Body of pancreas (tissue), 4 donors: ENCODE measurements at regions not wholly inside any gene's neighbourhood (a gene's known extent, or its start where the extent isn't known, plus 50 kb on each side); places are given as distances from the start of the nearest gene placed in this dataset.

Experiments used
- ATAC-seq: fragments of 150-250 bp; one replicate; pipeline ENCODE4 v1.9.1; 2016
- DNase-seq, 4 donors: peaks; one replicate each; pipeline ENCODE4 v3.0.0-alpha.2; 2019
- H3K27ac ChIP-seq, 4 donors: fragments of 200-600 bp; sonication (generic); 1 replicate in 3 of 4; 2 replicates in 1 of 4; pipeline versions ENCODE4 v1.5.1 to v1.6.1; 2016 to 2019; ENCODE audit warnings: mild to moderate bottlenecking in 1 of 4, mixed read lengths in 1 of 4, moderate library complexity in 1 of 4
- H3K27me3 ChIP-seq, 2 donors: fragments of 200-600 bp; sonication (generic); one replicate each; pipeline ENCODE4 v1.6.0; 2016; ENCODE audit warnings: mild to moderate bottlenecking in 1 of 2
- H3K36me3 ChIP-seq, 2 donors: fragments of 200-600 bp; sonication (generic); replicated peaks in 1 of 2; 2 replicates each; pipeline ENCODE4 v1.5.1; 2016; ENCODE audit warnings: low read depth in 2 of 2; ENCODE audit not compliant: insufficient read depth in 1 of 2
- H3K4me1 ChIP-seq: fragments of 200-600 bp; sonication (generic); one replicate; pipeline ENCODE4 v1.6.0; 2016
- H3K4me3 ChIP-seq, 2 donors: fragments of 200-600 bp; sonication (generic); 1 replicate in 1 of 2; 2 replicates in 1 of 2; pipeline ENCODE4 v1.5.1; 2016 to 2019
- H3K9me3 ChIP-seq, 3 donors: fragments of 200-600 bp; sonication (generic); 1 replicate in 2 of 3; 2 replicates in 1 of 3; pipeline ENCODE4 v1.5.1; 2016
- POLR2A ChIP-seq, 3 donors: fragments of 450-650 bp; IDR thresholded peaks; one replicate each; pipeline ENCODE4 v1.6.1; 2016; ENCODE audit warnings: antibody characterized with exemption in 3 of 3, mild to moderate bottlenecking in 2 of 3
- WGBS, 2 donors: methylation state at CpG; one replicate each; pipeline ENCODE4 v1.1.5; 2017; 5-methylcytosine and 5-hydroxymethylcytosine counted together
- intact Hi-C: fragments of 100-400 bp; cut with DNase I; formaldehyde crosslinking; loops from one replicate; pipeline ENCODE4 v1.15.1; 2023
- TF ChIP-seq, protein P1 (sequence below), 7 experiments: fragments of 450-650 bp in 4 of 7; fragments of 200-600 bp in 3 of 7; sonication (generic) in 3 of 7; IDR thresholded peaks; one replicate each; pipeline ENCODE4 v1.5.1; 2016 to 2019; ENCODE audit warnings: antibody characterized with exemption in 7 of 7

DNA sequence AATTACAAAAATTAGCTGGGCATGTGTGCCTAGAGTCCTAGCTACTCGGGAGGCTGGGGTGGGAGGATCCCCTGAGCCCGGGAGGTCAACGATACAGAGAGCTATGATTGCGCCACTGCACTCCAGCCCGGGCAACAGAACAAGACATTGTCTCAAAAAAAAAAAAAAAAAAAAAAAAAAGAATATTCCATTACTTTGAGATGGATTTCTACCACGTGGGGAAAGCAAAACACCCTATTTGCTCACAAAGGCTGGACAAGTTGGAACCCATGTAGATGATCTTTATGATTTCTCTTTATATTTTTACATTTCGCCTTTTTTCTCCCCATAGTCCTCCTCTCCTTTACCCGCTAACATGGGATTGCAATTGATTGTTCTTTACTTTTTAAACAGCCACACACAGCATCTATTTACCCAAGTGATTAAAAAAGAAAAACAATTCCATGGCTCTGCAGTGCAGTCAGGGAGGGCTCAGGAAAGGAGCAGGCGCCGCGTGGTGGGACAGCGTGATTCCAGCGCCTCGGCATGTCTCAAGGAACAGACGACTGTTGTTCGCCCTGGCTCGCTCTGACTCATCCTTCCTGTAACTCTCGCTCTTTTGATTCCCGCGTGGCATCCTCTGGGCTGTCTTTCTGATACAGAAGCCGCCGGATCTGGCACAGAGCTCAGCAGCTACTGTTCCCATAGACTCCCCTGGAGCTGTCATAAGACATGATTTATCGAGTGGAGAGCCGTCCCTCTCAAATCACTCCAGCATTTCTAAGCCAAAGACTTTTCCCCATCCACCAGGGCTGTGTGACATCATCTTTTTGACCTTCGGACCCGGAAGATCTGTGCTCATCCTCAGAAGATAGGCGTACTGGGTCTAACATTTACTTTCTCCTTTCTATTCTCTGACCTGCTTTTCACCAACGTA is 230.4 kb upstream of the AGAP1 start:
- Histone ChIP-seq H3K4me3 (no peak overlapping the region), H3K9me3 (no peaks in the 10 kb centered on the region), H3K4me1 (no peaks in the 10 kb centered on the region), H3K27ac (no peak overlapping the region), H3K36me3 (no peaks in the 10 kb centered on the region), H3K27me3 (no peaks in the 10 kb centered on the region)
- intact Hi-C loops = no loop called here
- TF ChIP-seq, protein P1, sequence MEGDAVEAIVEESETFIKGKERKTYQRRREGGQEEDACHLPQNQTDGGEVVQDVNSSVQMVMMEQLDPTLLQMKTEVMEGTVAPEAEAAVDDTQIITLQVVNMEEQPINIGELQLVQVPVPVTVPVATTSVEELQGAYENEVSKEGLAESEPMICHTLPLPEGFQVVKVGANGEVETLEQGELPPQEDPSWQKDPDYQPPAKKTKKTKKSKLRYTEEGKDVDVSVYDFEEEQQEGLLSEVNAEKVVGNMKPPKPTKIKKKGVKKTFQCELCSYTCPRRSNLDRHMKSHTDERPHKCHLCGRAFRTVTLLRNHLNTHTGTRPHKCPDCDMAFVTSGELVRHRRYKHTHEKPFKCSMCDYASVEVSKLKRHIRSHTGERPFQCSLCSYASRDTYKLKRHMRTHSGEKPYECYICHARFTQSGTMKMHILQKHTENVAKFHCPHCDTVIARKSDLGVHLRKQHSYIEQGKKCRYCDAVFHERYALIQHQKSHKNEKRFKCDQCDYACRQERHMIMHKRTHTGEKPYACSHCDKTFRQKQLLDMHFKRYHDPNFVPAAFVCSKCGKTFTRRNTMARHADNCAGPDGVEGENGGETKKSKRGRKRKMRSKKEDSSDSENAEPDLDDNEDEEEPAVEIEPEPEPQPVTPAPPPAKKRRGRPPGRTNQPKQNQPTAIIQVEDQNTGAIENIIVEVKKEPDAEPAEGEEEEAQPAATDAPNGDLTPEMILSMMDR (IDR thresholded peaks at IDR 0.05) = no peak
- no peak for TF ChIP-seq POLR2A (IDR thresholded peaks at IDR 0.05)
- peak; percentile 75 for ATAC-seq
- 39 to 43% methylated on average over 20 to 28 of the region's 28 CpGs for WGBS, 2 donors
- DNase-seq = peak; percentile 36 to 61 (median 53)

DNA sequence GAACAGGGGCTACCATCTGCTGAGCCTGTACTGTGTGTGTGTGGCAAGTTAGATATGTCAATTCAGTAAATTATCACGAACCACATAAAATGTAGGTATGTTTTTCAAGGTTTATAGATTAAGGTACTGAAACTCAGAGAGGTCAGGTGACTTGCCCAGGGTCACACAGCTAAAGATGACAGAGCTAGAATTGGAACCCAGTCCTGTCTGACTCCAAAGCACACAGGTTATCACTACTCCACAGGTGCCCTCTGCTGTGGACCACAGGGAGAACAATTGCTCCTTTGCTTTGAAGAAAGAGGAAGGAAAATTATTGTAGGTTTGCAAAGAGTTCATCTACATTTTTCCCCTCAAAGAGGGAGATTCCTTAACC is 229.7 kb upstream of the AGAP1 start:
- no peaks in the 10 kb centered on the region for H3K27me3 ChIP-seq
- H3K4me3 ChIP-seq = no peak overlapping the region
- intact Hi-C loops = no loop called here
- H3K9me3 ChIP-seq = no peaks in the 10 kb centered on the region
- H3K4me1 ChIP-seq = no peaks in the 10 kb centered on the region
- WGBS, 2 donors = 13 to 45% methylated on average over 1 of the region's 1 CpG
- no peaks in the 10 kb centered on the region for H3K36me3 ChIP-seq
- H3K27ac ChIP-seq = no peak overlapping the region
- TF ChIP-seq, protein P1 (IDR thresholded peaks at IDR 0.05) = no peak
- no peak for TF ChIP-seq POLR2A (IDR thresholded peaks at IDR 0.05)
- ATAC-seq = peak; percentile 30
- DNase-seq = no peak

DNA sequence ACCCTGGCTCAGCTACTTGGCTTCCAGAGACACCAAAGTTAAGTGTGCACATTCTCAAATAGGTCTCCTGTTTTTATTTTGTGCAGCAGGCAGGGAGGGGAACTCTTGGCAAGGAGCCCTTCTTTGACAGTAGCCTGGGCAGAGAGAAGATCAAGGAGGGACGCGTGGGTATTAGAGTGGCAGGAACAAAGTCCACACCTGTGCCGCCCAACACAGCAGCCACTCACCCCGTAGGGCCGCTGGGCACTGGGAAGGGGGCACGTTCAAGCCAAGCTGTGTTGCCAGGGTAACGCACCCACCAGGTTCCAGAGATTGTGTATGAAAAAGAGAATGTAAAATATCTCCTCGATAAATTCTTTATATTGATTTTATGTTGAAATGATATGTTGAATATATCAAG is 229.3 kb upstream of the AGAP1 start:
- ATAC-seq (no peak), DNase-seq (peak in 1 of 4 donors; percentile 8)
- no peak for TF ChIP-seq POLR2A (IDR thresholded peaks at IDR 0.05)
- TF ChIP-seq, protein P1 (IDR thresholded peaks at IDR 0.05) = no peak

DNA sequence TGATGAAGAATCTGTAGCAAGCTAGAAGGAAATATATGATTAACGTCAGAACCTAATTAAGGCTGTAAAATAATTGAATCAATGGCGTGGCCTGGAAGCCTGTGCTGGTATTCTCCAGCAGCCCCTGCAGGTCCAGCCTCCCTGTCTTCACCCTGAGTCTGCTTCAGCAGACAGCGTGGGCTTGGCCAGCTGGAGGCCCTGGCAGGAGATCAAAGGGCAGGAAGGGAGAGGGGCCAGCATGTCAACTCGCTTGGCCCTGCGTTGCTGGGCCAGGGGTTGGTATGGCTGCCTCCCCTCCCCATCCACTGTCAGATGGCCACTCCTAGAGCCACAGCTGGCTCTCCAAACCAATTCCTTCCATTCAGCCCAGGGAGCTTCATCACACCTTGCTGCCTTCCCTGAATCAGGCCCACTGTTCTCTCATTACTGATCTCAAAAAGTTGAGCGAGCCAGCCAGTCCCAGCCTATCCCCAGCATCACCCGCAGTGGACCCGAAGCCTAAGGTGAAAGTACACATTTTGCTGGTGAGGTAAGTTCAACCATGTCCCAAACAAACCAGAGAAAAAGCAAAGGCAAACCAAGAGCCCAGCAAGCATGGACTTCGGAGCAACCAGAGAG is 228.4 kb upstream of the AGAP1 start:
- Histone ChIP-seq H3K27ac (no peak overlapping the region), H3K4me3 (no peak overlapping the region), H3K4me1 (no peaks in the 10 kb centered on the region), H3K27me3 (no peaks in the 10 kb centered on the region), H3K36me3 (no peaks in the 10 kb centered on the region), H3K9me3 (no peaks in the 10 kb centered on the region)
- TF ChIP-seq, protein P1 (IDR thresholded peaks at IDR 0.05) = no peak
- TF ChIP-seq POLR2A (IDR thresholded peaks at IDR 0.05) = no peak
- no peak for ATAC-seq
- DNase-seq = no peak
- intact Hi-C loops = no loop called here
- WGBS, 2 donors = 69 to 87% methylated on average over 7 to 9 of the region's 9 CpGs

More for the DNA sequence above, 229.3 kb upstream of the AGAP1 start:
- Histone ChIP-seq H3K36me3 (no peaks in the 10 kb centered on the region), H3K27me3 (no peaks in the 10 kb centered on the region), H3K9me3 (no peaks in the 10 kb centered on the region), H3K4me1 (no peaks in the 10 kb centered on the region), H3K27ac (no peak overlapping the region), H3K4me3 (no peak overlapping the region)
- WGBS, 2 donors = 34 to 39% methylated on average over 8 of the region's 8 CpGs
- intact Hi-C loops = no loop called here
